ENCODE measurements at regions not wholly inside any gene's neighbourhood (a gene's known extent, or its start where the extent isn't known, plus 50 kb on each side); places are given as distances from the start of the nearest gene placed in this dataset.

GRCh38 chr14:58750321-58751269 is 112.8 kb downstream of the DACT1 start:
- Histone ChIP-seq H3K4me1 (peaks cover 0 to 32% of the 10 kb centered on the region in 2 donors), H3K36me3 (no peaks in the 10 kb centered on the region), H3K27ac (no peak overlapping the region), H3K27me3 (no peaks in the 10 kb centered on the region), H3K4me3 (no peak overlapping the region), H3K9me3 (no peaks in the 10 kb centered on the region)
- DNase-seq (ENCODE audit: low spot score), result no peak
- no peak for TF ChIP-seq CTCF (IDR thresholded peaks at IDR 0.05)

GRCh38 chr14:58751788-58752187 is 114.0 kb downstream of the DACT1 start:
- no peak overlapping the region for H3K27ac ChIP-seq
- no peaks in the 10 kb centered on the region for H3K27me3 ChIP-seq
- H3K4me3 ChIP-seq, result no peak overlapping the region
- H3K4me1 ChIP-seq, result peaks cover 0 to 32% of the 10 kb centered on the region in 2 donors
- H3K9me3 ChIP-seq, result no peaks in the 10 kb centered on the region
- no peak for DNase-seq (ENCODE audit: low spot score)
- no peak for TF ChIP-seq CTCF (IDR thresholded peaks at IDR 0.05)
- no peaks in the 10 kb centered on the region for H3K36me3 ChIP-seq

- H3K4me1 ChIP-seq, result peaks cover 0 to 32% of the 10 kb centered on the region in 2 donors
- TF ChIP-seq CTCF (IDR thresholded peaks at IDR 0.05), result no peak
- H3K27ac ChIP-seq, result peak overlapping the region; percentile 9 to 31
Observed at GRCh38 chr14:58752289-58752688, 114.5 kb downstream of the DACT1 start.

GRCh38 chr14:58752771-58753201 is 115.0 kb downstream of the DACT1 start:
- DNase-seq (ENCODE audit: low spot score), result peak; percentile 88
- no peaks in the 10 kb centered on the region for H3K36me3 ChIP-seq
- H3K27ac ChIP-seq, result peak overlapping the region; percentile 9 to 31
- no peak for TF ChIP-seq CTCF (IDR thresholded peaks at IDR 0.05)
- peaks cover 0 to 32% of the 10 kb centered on the region in 2 donors for H3K4me1 ChIP-seq
- no peaks in the 10 kb centered on the region for H3K27me3 ChIP-seq
- H3K9me3 ChIP-seq, result no peaks in the 10 kb centered on the region
- H3K4me3 ChIP-seq, result no peak overlapping the region

More at GRCh38 chr14:58752289-58752688, 114.5 kb downstream of the DACT1 start:
- H3K27me3 ChIP-seq, result no peaks in the 10 kb centered on the region
- no peak overlapping the region for H3K4me3 ChIP-seq
- no peaks in the 10 kb centered on the region for H3K9me3 ChIP-seq
- H3K36me3 ChIP-seq, result no peaks in the 10 kb centered on the region
- DNase-seq (ENCODE audit: low spot score), result no peak

GRCh38 chr14:58755031-58755925 is 117.5 kb downstream of the DACT1 start:
- no peak for DNase-seq (ENCODE audit: low spot score)
- H3K27ac ChIP-seq, result no peak overlapping the region
- TF ChIP-seq CTCF (IDR thresholded peaks at IDR 0.05), result no peak

More at GRCh38 chr14:58755031-58755925, 117.5 kb downstream of the DACT1 start:
- no peaks in the 10 kb centered on the region for H3K9me3 ChIP-seq
- no peak overlapping the region for H3K4me3 ChIP-seq
- no peaks in the 10 kb centered on the region for H3K27me3 ChIP-seq
- peaks cover 0 to 23% of the 10 kb centered on the region in 2 donors for H3K4me1 ChIP-seq
- no peaks in the 10 kb centered on the region for H3K36me3 ChIP-seq

All from right atrium auricular region (tissue), 2 donors.